ENCODE measurements at regions not wholly inside any gene's neighbourhood (a gene's known extent, or its start where the extent isn't known, plus 50 kb on each side); places are given as distances from the start of the nearest gene placed in this dataset.

DNA sequence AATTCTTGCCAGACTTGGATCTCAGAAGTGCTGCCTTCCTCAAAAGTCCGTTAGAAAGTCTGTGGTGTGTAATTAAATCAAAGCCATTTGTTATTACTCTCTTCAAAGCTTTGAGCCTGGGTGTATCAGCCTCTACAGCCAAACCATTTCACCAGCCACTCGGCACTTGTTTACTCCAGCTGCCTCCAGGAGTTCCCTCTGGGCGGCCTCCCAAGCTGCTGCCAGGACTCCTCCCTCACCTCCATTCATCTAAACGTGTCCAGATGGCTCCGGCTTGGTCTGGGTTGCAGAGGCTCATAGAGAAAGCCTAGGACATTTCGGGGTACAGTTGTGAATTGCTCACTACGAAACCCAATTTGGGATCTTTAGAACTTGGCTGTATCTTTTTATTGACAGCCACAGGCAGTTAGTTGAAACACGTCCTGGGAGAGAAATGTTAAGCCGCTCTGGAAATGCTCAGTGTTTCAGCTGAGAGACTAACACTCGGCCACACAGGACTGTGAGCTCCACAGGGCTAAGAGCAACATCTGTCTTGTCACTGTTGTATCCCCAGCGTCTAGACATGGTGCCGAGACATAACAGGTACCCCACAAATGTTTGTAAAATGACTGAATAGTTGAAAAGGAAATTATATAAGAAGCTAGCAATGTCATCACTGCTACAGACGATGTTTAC, 116.9 kb upstream of the NGF start:
- TF ChIP-seq, protein P1, sequence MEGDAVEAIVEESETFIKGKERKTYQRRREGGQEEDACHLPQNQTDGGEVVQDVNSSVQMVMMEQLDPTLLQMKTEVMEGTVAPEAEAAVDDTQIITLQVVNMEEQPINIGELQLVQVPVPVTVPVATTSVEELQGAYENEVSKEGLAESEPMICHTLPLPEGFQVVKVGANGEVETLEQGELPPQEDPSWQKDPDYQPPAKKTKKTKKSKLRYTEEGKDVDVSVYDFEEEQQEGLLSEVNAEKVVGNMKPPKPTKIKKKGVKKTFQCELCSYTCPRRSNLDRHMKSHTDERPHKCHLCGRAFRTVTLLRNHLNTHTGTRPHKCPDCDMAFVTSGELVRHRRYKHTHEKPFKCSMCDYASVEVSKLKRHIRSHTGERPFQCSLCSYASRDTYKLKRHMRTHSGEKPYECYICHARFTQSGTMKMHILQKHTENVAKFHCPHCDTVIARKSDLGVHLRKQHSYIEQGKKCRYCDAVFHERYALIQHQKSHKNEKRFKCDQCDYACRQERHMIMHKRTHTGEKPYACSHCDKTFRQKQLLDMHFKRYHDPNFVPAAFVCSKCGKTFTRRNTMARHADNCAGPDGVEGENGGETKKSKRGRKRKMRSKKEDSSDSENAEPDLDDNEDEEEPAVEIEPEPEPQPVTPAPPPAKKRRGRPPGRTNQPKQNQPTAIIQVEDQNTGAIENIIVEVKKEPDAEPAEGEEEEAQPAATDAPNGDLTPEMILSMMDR (IDR thresholded peaks at IDR 0.05; ENCODE audit: low read depth, low read length), result no peak
- no peak for TF ChIP-seq EZH2phosphoT487 (IDR thresholded peaks at IDR 0.05; ENCODE audit: low read depth)
